Brain microvascular endothelial cell (primary cell): ENCODE measurements at regions not wholly inside any gene's neighbourhood (a gene's known extent, or its start where the extent isn't known, plus 50 kb on each side); places are given as distances from the start of the nearest gene placed in this dataset.

ENCODE experiments used
- DNase-seq: peaks from one replicate; pipeline ENCODE4 v3.0.0-alpha.2; 2020
- H3K27ac ChIP-seq: fragments of 250-450 bp; sonication (Bioruptor Pico); 2 replicates; pipeline ENCODE4 v1.5.1; 2020; ENCODE audit warnings: mild to moderate bottlenecking, moderate library complexity
- H3K27me3 ChIP-seq: fragments of 250-450 bp; sonication (Bioruptor Pico); replicated peaks from 2 replicates; pipeline ENCODE4 v1.5.1; 2020; ENCODE audit warnings: mild to moderate bottlenecking
- H3K36me3 ChIP-seq: fragments of 250-450 bp; sonication (Bioruptor Pico); replicated peaks from 2 replicates; pipeline ENCODE4 v1.5.1; 2020; ENCODE audit warnings: mild to moderate bottlenecking
- H3K4me3 ChIP-seq: 2 replicates; pipeline ENCODE4 v1.5.1; 2011; ENCODE audit warnings: low read depth, mild to moderate bottlenecking, control low read depth, low read length, moderate library complexity
- CTCF ChIP-seq: IDR thresholded peaks from 2 replicates; pipeline ENCODE4 v1.5.1; 2011; ENCODE audit warnings: low read depth, mild to moderate bottlenecking, moderate library complexity, low read length, control low read depth, inconsistent platforms; ENCODE audit errors: missing control alignments
- in situ Hi-C: cut with HindIII; loops from 2 replicates; pipeline ENCODE4 v1.10.0; 2017; ENCODE audit warnings: low sequenced_read_pairs, low pct_ligation_motif_present

- in situ Hi-C loops = loop anchor here (25.0 kb wide), 1 partner anchor 409 kb away; no protein-coding TSS in a partner anchor
- DNase-seq = peak; percentile 54
- Histone ChIP-seq H3K36me3 (no peaks in the 10 kb centered on the region), H3K27me3 (no peaks in the 10 kb centered on the region), H3K27ac (peak overlapping the region; percentile 78), H3K4me3 (peak overlapping the region; percentile 56)
- TF ChIP-seq CTCF = peak; percentile 58
These were observed 132.9 kb upstream of the DPYD start for GRCh38 chr1:98053471-98054366.

- DNase-seq = peak; percentile 83
- no peaks in the 10 kb centered on the region for H3K36me3 ChIP-seq
- no peak overlapping the region for H3K4me3 ChIP-seq
- no peaks in the 10 kb centered on the region for H3K27me3 ChIP-seq
- no peak overlapping the region for H3K27ac ChIP-seq
- in situ Hi-C loops = loop anchor here (25.0 kb wide), 1 partner anchor 411 kb away; no protein-coding TSS in a partner anchor
- peak; percentile 94 for TF ChIP-seq CTCF
These were observed 130.3 kb upstream of the DPYD start for GRCh38 chr1:98051065-98051675.

GRCh38 chr1:98049370-98050135 lies 128.7 kb upstream of the DPYD start:
- TF ChIP-seq CTCF = no peak
- no peak for DNase-seq
- H3K27me3 ChIP-seq = no peaks in the 10 kb centered on the region
- H3K36me3 ChIP-seq = no peaks in the 10 kb centered on the region
- H3K27ac ChIP-seq = no peak overlapping the region
- peak overlapping the region; percentile 61 for H3K4me3 ChIP-seq
- in situ Hi-C loops = loop anchor here (25.0 kb wide), 1 partner anchor 413 kb away; no protein-coding TSS in a partner anchor

- H3K36me3 ChIP-seq = no peaks in the 10 kb centered on the region
- in situ Hi-C loops = no loop called here
- DNase-seq = no peak
- H3K4me3 ChIP-seq = peak overlapping the region; percentile 61
- no peak overlapping the region for H3K27ac ChIP-seq
- TF ChIP-seq CTCF = no peak
- H3K27me3 ChIP-seq = no peaks in the 10 kb centered on the region
These were observed 128.0 kb upstream of the DPYD start for GRCh38 chr1:98048751-98049325.

GRCh38 chr1:98048244-98048643 lies 127.4 kb upstream of the DPYD start:
- no peak overlapping the region for H3K27ac ChIP-seq
- peak; percentile 32 for TF ChIP-seq CTCF
- H3K4me3 ChIP-seq = peak overlapping the region; percentile 61
- in situ Hi-C loops = no loop called here
- peak; percentile 87 for DNase-seq
- no peaks in the 10 kb centered on the region for H3K27me3 ChIP-seq
- H3K36me3 ChIP-seq = no peaks in the 10 kb centered on the region
